Calu3 (cell line): ENCODE measurements at regions not wholly inside any gene's neighbourhood (a gene's known extent, or its start where the extent isn't known, plus 50 kb on each side); places are given as distances from the start of the nearest gene placed in this dataset.
"Not testable (repeated sequence)": the region's sequence is repeated elsewhere in the genome, so short reads cannot be mapped to it uniquely, and the experiment has no call there.

Experiments
- BruUV-seq: library from RNA; stranded (reverse); fragments of 400-500 nt; replicated peaks from 2 replicates; lab custom pipeline; 2021; lab: Mats Ljungman, UMichigan
- CTCF ChIA-PET: fragments of 300-600 bp; sonication (Branson Sonifier 250); formaldehyde crosslinking; loops from one replicate; lab custom pipeline; 2022; ENCODE audit warnings: antibody characterized with exemption; lab: Charles Lee
- DNase-seq: peaks from one replicate; pipeline ENCODE4 v3.0.0; 2022
- H3K27ac Mint-ChIP-seq: one replicate; pipeline ENCODE4 v1.8.0; 2022; ENCODE audit warnings: mixed read lengths; ENCODE audit not compliant: unreplicated experiment
- H3K27me3 Mint-ChIP-seq: one replicate; pipeline ENCODE4 v1.8.0; 2022; ENCODE audit warnings: mixed read lengths; ENCODE audit not compliant: unreplicated experiment
- H3K36me3 Mint-ChIP-seq: one replicate; pipeline ENCODE4 v1.8.0; 2022; ENCODE audit warnings: mild to moderate bottlenecking, moderate library complexity, mixed read lengths; ENCODE audit not compliant: insufficient read depth, unreplicated experiment
- H3K4me1 Mint-ChIP-seq: one replicate; pipeline ENCODE4 v1.8.0; 2022; ENCODE audit warnings: mild to moderate bottlenecking, low read depth, mixed read lengths; ENCODE audit not compliant: unreplicated experiment
- H3K4me3 Mint-ChIP-seq: one replicate; pipeline ENCODE4 v1.8.0; 2022; ENCODE audit warnings: mild to moderate bottlenecking, low read depth, moderate library complexity, mixed read lengths; ENCODE audit not compliant: unreplicated experiment
- H3K9me3 Mint-ChIP-seq: one replicate; pipeline ENCODE4 v1.8.0; 2022; ENCODE audit warnings: low read depth, mixed read lengths; ENCODE audit not compliant: unreplicated experiment
- CTCF ChIP-seq: fragments of 200-600 bp; IDR thresholded peaks from one replicate; pipeline ENCODE4 v1.8.0; 2022; ENCODE audit warnings: antibody characterized with exemption; ENCODE audit not compliant: unreplicated experiment
- intact Hi-C: fragments of 100-400 bp; cut with micrococcal nuclease; formaldehyde crosslinking; loops from one replicate; pipeline ENCODE4 v1.10.0; 2022; ENCODE audit not compliant: unreplicated experiment

GRCh38 chr10:5284311-5285057 lies 80.3 kb upstream of the UCN3 start:
- no TSS peak for BruUV-seq
- no peak for TF ChIP-seq CTCF
- intact Hi-C loops: loop anchor here (5.0 kb wide), 1 partner anchor 137 kb away; no protein-coding TSS in a partner anchor
- Mint-ChIP-seq H3K27me3 (no peaks in the 10 kb centered on the region), H3K9me3 (no peaks in the 10 kb centered on the region), H3K36me3 (no peaks in the 10 kb centered on the region), H3K4me1 (peaks cover 33% of the 10 kb centered on the region), H3K27ac (no peak overlapping the region), H3K4me3 (no peak overlapping the region)
- no peak for DNase-seq
- CTCF ChIA-PET: interaction anchor here (1.5 kb wide), 1 partner anchor 149 kb away, joined by 3 read pairs; no protein-coding TSS in a partner anchor

- Mint-ChIP-seq H3K9me3 (no peaks in the 10 kb centered on the region), H3K27ac (no peak overlapping the region), H3K36me3 (no peaks in the 10 kb centered on the region), H3K4me3 (no peak overlapping the region), H3K4me1 (peaks cover 36% of the 10 kb centered on the region), H3K27me3 (no peaks in the 10 kb centered on the region)
- BruUV-seq: no TSS peak
- CTCF ChIA-PET: interaction anchor here (1.5 kb wide), 1 partner anchor 149 kb away, joined by 3 read pairs; no protein-coding TSS in a partner anchor
- DNase-seq: no peak
- intact Hi-C loops: no loop called here
- TF ChIP-seq CTCF: no peak
Observed at GRCh38 chr10:5285186-5285585, 79.6 kb upstream of the UCN3 start.

GRCh38 chr10:5288359-5288758 lies 76.4 kb upstream of the UCN3 start:
- no TSS peak for BruUV-seq
- Mint-ChIP-seq H3K4me3 (no peak overlapping the region), H3K36me3 (peaks cover 14% of the 10 kb centered on the region), H3K27me3 (no peaks in the 10 kb centered on the region), H3K9me3 (peaks cover 4% of the 10 kb centered on the region), H3K4me1 (peaks cover 50% of the 10 kb centered on the region), H3K27ac (no peak overlapping the region)
- CTCF ChIA-PET: no interaction called here
- intact Hi-C loops: no loop called here
- TF ChIP-seq CTCF: no peak
- DNase-seq: no peak

- H3K4me3 Mint-ChIP-seq, H3K27ac Mint-ChIP-seq, H3K9me3 Mint-ChIP-seq, H3K27me3 Mint-ChIP-seq, BruUV-seq, CTCF ChIA-PET, DNase-seq, intact Hi-C loops: not testable (repeated sequence)
- H3K36me3 Mint-ChIP-seq: peaks cover 22% of the 10 kb centered on the region
- H3K4me1 Mint-ChIP-seq: peaks cover 50% of the 10 kb centered on the region
Observed at GRCh38 chr10:5289228-5289627, 75.5 kb upstream of the UCN3 start.
